HG02884 (cell line): ENCODE measurements at regions not wholly inside any gene's neighbourhood (a gene's known extent, or its start where the extent isn't known, plus 50 kb on each side); places are given as distances from the start of the nearest gene placed in this dataset.

ENCODE experiments used
- ATAC-seq: cut with Tn5 transposase; IDR thresholded peaks from one replicate; pipeline ENCODE4 v1.9.1; 2021; ENCODE audit warnings: mild to moderate bottlenecking, moderate library complexity; ENCODE audit not compliant: unreplicated experiment

DNA sequence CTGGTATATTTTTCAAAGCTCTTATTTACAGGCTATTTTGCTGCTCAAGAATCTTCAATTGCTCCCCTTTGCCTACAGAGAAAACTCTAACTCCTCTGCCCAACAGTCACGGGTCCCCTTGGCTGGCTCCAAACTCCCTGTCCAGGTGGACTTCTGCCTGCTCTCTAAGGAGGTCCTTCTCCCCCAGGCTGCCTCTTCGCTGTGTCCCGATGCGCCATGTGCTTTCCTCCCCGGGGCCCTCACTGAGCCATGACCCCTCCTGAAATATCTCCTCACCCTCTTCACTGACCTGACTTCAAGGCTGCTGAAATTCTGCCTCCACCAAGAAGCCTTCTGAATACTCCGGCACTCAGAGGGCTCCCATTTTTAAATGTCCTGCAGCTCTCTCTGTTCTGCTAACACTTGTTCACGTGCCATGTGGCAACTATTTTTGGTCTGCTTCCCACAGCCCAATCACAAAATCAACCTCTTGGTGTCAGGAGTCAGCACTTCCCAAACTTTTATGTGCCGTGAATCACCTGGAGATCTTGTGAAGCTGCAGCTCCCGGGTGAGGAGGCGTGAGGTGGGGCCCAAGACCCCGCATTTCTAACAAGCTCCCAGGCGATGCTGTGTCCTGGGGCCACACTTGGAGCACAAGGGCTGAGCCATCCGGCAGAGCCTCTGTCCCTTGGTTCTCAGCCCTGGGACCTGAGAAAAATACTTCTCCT is 85.7 kb upstream of the COL13A1 start:
- no peak for ATAC-seq

DNA sequence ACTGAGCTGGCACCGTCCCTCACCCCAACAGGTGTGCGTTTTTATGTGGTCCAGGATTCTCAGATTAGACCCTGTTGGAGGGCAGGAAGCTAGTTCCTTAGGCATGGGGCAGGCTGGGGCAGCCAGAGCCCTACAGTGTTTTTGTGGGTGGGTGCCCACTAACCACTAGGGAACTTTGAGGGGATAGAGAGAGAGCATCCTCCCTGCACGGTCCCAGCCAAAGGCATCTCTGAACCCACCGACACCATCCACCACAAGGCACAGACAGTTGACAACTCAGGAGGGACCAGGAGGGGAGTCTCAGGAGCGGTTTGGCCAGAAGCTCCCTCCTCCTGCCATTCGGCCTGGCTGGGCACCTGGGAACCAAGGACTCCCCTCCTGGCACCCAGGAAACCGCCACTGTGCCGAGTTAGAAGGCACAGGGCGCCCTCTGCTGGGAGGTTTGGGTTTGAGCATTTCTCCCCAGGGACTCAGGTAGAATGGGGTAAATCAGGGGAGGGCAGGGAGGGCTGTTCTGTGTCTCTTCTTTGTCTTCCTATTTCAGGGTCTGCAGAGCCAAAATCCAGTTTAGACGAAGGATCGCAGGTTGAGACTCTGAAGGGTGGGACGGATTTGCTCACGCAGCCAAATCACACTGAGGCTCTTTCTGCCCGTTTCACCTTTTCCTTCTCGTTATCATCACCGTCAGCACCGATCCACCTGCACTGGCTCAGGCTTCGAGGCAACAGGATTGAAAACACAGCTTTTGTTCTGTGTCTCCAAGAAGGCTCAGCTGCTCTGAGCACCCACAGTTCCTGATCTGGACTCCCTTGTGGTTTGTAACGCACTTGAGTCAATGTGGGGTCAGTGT is 84.8 kb upstream of the COL13A1 start:
- ATAC-seq, result no peak

DNA sequence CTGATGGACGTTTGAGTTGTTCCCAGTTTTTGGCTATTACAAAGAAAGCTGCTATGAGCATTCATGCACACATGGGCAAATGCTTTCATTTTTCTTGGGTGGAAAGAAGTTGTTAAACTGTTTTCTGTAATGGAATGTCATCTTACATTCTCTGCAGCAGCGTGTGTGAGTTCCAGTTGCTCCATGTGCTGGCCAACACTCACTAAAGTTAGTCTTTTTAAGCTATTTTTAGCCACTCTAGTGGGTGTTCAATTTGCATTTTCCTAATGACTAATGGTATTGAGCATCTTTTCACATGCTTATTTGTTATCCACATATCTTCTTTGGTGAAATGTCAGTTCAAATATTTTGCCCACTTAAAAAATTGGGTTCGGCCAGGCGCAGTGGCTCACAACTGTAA is 82.8 kb upstream of the COL13A1 start:
- no peak for ATAC-seq

DNA sequence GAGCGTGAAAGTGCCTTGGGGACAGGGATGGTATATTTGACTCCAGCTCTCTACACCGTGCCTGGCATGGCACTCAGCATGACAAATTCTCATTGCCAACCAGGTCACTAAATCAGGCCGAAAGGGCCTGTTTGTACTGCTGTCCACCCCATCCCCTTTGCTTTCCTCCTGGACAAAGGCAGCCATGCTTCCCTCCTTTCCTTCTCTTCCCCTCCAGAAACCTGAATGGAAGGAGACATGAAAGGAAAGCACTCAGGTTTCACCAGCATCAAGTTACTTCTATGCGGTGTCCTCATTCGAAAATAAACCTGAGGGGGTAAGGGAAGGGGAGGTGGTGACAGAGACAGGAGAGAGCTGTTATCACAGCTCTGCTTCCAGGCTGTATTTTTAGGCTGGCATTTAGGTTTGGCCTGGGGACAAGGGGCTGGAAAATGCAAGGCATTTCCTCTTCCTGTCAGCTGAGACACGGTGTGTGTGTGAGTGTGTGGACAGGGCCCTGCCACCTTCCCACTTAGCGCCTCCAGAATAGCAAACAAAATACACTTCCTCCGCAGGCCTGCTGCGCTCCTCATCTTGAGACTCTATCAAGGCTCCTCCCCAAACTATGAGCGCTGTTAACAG is 79.9 kb upstream of the COL13A1 start:
- no peak for ATAC-seq

DNA sequence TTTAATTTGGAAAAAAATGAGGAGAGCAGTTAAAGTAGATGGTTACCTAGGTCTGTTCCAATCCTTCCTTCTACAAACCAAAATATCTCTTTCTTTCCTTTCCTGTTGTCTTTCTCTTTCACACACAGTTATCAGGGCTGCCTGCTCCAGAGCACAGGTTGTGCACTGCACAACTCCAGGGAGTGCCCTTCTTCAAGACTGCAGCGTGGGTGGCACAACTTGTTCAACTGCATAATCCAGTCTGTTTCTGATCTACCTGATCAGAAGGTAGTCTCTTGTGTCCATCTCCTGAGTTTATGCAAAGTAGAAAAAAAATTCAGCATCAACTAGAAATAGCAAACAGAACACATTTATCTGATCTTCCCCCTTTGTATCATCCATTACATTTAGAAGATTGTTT is 78.1 kb upstream of the COL13A1 start:
- ATAC-seq, result no peak

DNA sequence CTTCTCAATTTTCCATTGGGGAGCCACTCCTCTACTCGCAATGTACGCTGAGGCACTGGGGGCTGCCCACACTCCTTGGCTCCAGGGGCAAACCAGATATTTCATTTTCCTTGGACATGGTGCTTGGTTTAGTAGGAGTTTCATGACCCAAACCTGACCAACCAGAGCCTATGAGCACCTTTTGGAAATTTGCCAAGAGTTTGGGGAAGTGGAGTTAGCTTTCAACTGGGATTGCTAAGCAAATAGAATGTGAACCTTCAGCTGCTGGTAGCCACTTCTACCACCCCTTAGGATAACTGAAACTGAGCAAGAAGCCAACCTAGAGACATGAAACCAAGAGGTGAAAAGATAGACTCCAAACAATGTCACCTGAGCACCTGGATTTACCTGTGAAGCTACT is 74.9 kb upstream of the COL13A1 start:
- ATAC-seq, result no peak

DNA sequence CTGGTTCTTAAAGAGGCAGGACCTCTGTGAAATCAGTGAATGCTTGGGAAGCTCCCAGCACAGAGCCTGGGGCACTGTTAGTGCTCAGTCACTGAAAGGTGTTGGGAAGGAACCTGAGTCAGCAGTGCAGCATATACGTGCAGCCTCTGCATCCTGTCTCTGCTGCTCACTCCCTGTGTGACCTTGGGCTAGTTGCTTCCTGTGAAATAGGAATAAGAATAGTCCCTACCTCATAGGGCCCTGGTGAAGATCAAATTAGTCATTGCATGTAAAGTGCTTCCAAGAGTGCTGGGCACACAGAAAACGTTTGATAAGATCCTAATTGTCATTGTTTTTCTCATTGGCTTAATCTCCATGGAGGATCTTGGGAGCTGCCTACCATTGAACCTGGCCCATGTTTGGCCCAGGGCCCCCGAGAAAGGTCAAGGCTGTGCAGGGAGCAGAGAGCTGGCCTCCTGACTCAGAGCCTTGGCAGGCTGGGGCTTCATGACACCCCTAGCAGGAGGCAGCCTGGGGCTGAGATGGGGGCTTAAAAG is 73.3 kb upstream of the COL13A1 start:
- ATAC-seq, result no peak

DNA sequence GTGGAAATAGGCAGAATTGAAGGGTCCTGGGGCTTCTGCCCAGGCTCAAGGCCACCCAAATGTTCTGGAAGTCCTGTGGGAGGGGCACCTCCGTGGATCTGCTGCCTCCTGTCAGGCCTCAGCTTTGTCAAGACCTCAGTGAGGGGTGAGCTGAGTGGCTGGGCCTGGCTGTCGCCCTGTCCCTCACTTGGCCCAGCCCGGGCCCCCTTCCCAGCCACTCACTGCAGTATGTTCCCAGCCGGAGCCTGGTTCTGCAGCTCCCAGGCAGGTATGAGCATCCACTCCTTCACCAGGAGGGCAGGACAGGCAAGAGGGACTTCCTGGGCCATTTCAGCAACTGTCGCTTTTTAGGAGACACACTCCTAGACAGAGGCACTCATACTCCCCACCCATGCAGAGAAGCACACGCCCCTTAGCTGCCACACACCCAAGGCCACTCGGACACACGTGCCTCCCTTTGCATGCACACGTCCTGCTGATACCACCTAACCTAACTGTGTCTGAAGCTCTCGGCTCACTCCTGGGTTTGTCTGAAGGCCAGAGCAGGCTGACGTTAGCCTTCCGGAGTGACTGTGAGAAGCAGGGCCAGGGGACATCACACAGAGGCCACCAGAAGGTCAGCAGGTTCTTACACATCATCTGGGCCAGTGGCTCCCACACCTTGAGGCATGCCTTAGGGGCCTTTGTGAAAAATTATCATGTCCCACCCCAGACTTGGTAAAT is 72.2 kb upstream of the COL13A1 start:
- no peak for ATAC-seq

DNA sequence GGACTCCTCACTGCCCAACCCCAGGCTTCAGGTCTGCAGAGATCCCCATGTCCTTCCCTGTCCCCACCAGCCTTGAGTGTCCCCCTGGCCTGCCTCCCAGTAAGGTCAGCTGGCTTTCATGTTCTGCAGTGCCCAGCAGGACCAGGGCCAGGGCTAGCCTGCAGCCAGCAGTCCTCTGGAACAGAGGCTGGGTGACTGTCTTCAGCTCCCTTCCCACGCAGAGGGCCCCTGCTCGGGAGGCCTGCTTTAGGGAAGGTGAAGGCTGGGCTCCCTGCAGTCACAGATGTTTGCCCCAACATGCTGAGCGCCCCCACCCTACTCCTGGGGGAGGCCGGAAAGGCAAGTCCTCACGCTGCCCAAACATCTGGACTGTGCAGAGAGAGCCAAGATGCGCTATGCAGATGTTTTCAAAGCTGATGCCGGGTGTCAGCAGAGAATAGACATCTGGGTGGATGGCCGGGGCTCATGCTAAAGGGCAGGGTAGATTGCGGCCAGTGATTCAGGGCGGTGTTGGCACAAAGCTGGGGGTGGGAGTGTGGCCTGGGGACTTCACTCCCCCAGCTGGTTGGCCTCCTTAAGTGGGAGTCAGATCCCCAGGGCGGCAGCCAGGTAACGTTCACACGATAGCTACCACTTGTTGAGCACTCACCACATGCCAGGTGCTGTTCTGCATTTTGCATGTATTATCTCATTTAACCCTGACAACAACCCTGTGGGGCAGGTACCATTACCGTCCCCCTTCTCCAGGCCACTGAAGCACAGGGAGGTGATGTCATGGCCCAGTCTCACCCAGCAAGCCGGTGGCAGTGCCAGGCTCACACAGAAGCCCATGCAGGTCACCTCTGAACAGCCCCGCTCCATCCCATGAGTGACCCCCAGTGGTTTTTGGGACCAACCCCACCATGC is 71.2 kb upstream of the COL13A1 start:
- no peak for ATAC-seq

DNA sequence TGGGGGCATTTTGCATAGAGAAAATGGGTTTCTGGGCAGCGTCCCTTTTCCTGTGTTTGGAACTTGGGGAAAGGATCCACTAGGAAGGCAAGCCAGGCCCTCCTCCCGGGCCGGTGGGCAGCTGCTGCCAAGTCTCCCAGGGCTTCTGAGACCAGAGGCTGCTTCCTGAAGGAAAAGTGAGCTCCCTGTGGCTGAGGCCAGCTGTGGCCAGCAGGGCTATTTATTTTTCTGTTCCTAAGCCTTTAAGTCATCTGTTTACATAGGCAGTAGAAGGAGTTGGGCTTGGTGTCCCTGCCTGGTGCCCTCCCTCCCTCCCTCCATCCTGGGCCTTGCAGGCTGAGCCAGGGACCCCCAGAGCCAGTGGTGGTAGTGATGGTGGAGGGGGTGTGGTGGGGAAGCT is 70.5 kb upstream of the COL13A1 start:
- no peak for ATAC-seq

DNA sequence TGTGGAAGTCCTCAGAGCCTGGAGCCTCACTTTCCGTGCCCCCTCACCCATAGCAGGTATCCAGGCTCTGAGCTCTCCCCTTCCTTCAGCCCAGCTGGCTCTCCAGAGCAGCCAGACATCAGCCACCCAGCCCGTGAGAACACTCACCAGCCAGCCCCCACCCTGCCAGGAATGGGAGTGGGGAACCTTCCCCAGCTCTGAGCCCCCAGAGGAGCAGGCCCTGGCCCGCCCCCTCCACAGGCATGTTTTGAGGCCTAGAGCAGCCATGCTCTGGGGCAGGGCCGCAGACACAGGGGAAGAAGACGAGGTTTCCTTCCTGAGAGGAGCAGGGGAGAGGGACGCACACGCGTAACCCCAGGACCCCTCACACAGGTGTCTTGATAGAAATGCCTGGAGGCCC is 70.0 kb upstream of the COL13A1 start:
- no peak for ATAC-seq

DNA sequence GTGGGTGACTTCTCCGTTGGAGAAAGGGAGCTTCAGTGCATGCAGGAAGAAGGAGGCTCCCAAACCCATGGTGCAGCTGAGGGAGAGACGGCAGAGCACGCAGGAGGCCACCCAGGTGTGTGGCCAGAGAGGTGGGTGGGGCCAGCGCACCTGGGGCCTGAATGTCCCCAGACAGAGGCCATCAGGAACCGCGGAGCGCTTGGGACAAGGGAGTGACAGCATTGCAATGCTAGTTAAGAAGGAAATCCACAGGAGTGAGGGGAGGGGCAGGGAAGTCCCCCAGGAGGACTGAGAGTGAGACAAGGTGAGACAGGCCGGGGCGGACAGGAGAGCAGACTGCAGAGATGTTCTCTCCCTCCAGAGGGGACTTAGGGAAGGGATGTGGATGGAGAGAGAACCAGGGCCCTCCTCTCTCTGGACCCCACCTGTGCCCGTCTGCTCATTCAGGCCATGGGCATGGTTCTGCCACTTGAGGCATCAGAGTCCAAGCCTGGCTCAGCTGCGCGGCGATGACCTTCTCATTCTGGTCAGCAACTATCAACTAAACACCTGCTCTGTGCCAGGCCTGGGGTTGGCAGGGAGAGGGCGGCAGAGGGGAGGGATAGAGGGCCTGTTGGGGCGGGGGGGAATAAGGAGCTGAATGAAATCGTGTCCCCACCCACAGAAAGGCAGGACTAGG is 69.4 kb upstream of the COL13A1 start:
- ATAC-seq, result no peak

DNA sequence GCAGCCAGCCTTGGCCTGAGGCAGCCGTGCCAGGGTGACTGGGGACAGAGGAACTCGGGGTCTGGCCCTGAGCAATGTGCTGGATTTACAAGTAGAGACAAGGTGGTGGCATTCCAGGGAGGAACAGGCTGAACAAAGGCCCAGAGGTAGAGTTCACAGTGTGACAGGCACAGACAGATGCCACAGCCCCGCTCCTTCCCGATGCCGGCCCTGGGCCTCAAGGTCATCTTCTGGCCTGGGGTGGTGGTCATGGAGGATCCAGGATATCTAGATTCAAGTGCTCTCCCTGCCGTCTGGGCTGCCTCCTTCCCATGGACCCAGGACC is 68.9 kb upstream of the COL13A1 start:
- no peak for ATAC-seq

DNA sequence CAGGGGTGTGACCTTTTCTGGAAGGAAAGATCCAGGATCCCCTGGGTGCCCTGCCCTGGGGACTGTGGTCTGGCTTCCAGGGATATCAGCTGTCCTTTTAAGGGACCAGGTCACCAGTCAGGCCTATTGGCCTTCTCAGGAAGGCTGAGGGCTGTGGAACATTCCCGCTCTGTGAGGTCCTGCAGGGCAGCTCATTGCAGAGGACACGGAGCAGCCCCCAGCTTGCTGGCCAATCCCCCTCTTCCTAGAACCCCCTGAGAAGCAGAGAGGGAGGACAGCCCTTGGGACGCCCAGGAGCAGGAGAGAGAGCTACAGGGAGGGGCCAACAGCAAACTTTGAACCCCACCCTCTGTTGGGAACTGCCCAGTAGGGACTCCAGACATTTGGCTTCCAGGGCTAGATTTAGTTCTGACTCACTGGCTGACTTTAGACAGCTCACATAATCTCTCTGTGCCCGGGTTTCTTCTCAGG is 67.9 kb upstream of the COL13A1 start:
- no peak for ATAC-seq

DNA sequence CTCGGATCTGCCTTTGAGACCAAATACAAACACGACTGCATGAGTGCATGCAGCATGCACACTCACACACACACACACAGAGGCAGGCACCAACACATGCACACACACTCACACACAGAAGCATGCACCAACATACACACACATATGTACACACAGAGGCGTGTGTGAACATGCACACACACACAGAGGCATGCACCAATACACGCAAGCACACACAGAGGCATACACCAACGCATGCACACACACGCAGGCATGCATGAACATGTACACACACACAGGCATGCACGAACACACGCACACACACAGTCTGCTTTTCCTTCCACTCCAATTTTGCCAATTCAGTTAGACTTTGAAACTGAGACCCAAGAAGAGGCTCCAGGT is 67.3 kb upstream of the COL13A1 start:
- ATAC-seq, result no peak

DNA sequence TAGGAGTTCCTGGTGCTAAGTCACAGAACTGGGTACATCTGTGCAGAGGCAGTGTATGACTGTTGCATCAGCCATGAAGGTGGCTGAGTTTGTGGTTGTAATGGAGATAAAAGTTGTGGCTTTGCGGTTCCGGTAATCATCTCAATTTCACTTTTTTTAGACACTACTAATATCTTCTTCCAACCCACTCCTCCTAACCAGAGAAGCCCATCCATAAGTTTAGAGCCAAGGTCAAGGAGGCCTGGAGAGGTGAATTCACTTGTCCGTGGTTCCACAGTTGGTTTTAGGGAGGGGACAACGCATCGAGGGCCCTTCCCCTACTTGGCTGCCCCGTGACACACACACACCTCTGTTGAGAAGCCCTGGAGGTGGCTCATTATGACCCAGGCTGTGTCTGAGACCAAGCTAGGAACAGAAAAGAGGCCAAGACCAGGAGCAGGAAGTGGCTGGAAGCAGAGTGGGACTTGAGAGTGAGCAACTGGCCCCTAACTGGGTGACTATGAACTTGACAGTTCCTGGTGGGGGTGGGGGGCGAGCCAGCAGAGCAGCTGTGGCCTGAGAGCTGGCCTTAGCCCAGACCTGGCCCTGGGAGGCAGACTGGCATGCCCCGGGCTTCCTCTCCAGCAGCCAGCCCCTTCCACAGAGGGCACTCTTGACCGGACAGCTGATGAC is 66.8 kb upstream of the COL13A1 start:
- ATAC-seq, result no peak

DNA sequence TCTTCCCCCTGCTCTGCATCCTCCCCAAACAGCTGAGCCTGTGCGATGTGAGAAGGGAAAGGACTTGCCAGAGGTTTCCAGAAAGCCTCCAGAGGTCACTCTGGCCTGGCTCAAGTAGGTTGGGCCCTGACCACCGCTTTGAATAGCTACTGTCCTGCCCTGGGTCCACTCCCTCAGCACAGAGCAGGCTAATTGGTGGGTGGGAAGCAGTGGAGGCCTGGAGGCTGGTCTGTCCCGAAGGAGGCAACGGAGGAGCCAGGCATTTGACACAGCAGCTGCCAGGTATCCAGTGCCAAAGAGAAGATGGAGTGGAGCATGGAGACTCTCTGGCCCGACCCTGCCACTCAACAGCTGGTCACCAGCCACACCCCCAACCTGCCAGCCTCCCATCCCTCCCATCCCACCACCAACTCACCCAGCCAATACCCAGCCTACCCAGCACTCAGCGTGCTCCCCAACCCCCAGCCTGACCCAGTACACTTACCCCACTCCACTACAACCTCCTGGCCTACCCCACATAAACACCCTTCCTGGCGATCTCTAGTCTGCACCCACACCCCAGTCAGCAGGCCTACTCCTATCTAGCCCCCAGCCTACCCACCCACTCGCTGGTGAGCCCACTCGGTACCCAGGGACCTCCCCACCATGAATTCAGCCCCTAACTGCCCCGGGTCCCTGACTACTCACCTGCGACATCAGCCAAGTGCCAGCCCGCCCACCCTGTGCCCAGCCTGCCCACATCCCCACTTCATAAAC is 64.6 kb upstream of the COL13A1 start:
- no peak for ATAC-seq

DNA sequence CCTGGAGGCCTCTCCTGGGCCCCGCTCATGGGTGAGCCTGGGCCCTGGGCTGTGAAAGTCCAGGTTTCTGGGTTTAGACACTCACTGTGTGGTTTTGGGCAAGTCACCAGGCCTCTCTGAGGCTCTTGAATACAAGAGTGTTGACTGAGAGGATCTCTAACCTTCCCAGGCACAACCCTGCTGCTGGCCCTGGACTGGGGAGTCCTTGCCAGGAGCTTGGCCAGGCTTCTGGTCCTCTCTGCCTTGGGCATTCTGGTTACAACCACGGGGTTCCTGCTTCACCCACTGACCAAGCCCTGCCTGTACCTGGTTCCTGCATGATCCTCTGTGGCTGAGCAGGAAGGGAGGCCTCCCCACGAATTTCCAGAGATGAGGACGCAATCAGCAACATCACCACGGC is 63.6 kb upstream of the COL13A1 start:
- no peak for ATAC-seq
